Ishikawa (cell line): ENCODE measurements at regions not wholly inside any gene's neighbourhood (a gene's known extent, or its start where the extent isn't known, plus 50 kb on each side); places are given as distances from the start of the nearest gene placed in this dataset.

Source experiments
- CEBPB ChIP-seq: IDR thresholded peaks from 2 replicates; pipeline ENCODE4 v1.6.1; 2012
- CREB1 ChIP-seq: IDR thresholded peaks from 2 replicates; pipeline ENCODE4 v1.6.1; 2012; ENCODE audit warnings: low read depth
- EGR1 ChIP-seq: IDR thresholded peaks from 2 replicates; pipeline ENCODE4 v1.6.1; 2012
- EP300 ChIP-seq: IDR thresholded peaks from 2 replicates; pipeline ENCODE4 v1.6.1; 2012; ENCODE audit warnings: borderline replicate concordance
- FOXM1 ChIP-seq: IDR thresholded peaks from 2 replicates; pipeline ENCODE4 v1.6.1; 2012; ENCODE audit warnings: low read depth, borderline replicate concordance
- NFIC ChIP-seq: IDR thresholded peaks from 2 replicates; pipeline ENCODE4 v1.6.1; 2012
- RAD21 ChIP-seq: IDR thresholded peaks from 2 replicates; pipeline ENCODE4 v1.6.1; 2012; ENCODE audit warnings: low read depth
- TAF1 ChIP-seq: IDR thresholded peaks from 2 replicates; pipeline ENCODE4 v1.6.1; 2012; ENCODE audit warnings: low read depth, mild to moderate bottlenecking
- TCF12 ChIP-seq: IDR thresholded peaks from 2 replicates; pipeline ENCODE4 v1.6.1; 2012; ENCODE audit warnings: low read depth
- TEAD4 ChIP-seq: IDR thresholded peaks from 2 replicates; pipeline ENCODE4 v1.6.1; 2012
- YY1 ChIP-seq: IDR thresholded peaks from 2 replicates; pipeline ENCODE4 v1.6.1; 2012; ENCODE audit warnings: low read depth
- TF ChIP-seq, protein P1 (sequence below): IDR thresholded peaks from 2 replicates; pipeline ENCODE4 v1.6.1; 2012
- TF ChIP-seq, protein P2 (sequence below): IDR thresholded peaks from 2 replicates; pipeline ENCODE4 v1.6.1; 2012; ENCODE audit warnings: low read depth, mild to moderate bottlenecking
- TF ChIP-seq, protein P3 (sequence below): IDR thresholded peaks from 2 replicates; pipeline ENCODE4 v1.6.1; 2012

DNA sequence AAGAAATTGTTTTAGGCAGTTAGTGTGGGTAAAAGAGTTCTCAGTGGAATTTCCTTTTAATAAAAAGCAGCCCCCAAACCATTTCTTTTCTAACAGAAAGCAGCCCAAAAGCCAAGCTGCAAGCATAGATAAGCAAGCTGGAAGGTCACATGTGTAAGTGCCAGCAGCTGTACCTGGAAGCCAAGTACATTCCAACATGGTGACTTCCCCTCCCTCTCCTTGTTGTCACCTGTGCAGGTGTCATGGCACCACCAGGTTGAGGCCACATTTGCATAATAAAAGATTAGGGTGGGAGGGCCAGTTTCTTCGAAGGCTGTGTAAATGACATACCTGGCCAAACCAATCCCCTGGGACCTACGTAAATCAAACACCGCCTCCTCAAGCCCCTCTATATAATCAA is 240.3 kb upstream of the RAB4A start:
- TF ChIP-seq RAD21 (no peak), CEBPB (no peak), TEAD4 (no peak), EP300 (no peak), YY1 (no peak), NFIC (no peak), FOXM1 (no peak), EGR1 (no peak), TAF1 (no peak), CREB1 (no peak), TCF12 (no peak)
- TF ChIP-seq, protein P1, sequence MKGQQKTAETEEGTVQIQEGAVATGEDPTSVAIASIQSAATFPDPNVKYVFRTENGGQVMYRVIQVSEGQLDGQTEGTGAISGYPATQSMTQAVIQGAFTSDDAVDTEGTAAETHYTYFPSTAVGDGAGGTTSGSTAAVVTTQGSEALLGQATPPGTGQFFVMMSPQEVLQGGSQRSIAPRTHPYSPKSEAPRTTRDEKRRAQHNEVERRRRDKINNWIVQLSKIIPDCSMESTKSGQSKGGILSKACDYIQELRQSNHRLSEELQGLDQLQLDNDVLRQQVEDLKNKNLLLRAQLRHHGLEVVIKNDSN: no peak
- TF ChIP-seq, protein P2, sequence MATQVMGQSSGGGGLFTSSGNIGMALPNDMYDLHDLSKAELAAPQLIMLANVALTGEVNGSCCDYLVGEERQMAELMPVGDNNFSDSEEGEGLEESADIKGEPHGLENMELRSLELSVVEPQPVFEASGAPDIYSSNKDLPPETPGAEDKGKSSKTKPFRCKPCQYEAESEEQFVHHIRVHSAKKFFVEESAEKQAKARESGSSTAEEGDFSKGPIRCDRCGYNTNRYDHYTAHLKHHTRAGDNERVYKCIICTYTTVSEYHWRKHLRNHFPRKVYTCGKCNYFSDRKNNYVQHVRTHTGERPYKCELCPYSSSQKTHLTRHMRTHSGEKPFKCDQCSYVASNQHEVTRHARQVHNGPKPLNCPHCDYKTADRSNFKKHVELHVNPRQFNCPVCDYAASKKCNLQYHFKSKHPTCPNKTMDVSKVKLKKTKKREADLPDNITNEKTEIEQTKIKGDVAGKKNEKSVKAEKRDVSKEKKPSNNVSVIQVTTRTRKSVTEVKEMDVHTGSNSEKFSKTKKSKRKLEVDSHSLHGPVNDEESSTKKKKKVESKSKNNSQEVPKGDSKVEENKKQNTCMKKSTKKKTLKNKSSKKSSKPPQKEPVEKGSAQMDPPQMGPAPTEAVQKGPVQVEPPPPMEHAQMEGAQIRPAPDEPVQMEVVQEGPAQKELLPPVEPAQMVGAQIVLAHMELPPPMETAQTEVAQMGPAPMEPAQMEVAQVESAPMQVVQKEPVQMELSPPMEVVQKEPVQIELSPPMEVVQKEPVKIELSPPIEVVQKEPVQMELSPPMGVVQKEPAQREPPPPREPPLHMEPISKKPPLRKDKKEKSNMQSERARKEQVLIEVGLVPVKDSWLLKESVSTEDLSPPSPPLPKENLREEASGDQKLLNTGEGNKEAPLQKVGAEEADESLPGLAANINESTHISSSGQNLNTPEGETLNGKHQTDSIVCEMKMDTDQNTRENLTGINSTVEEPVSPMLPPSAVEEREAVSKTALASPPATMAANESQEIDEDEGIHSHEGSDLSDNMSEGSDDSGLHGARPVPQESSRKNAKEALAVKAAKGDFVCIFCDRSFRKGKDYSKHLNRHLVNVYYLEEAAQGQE: no peak
- TF ChIP-seq, protein P3, sequence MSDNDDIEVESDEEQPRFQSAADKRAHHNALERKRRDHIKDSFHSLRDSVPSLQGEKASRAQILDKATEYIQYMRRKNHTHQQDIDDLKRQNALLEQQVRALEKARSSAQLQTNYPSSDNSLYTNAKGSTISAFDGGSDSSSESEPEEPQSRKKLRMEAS: no peak
